Spleen (tissue), 7 donors: ENCODE measurements at regions not wholly inside any gene's neighbourhood (a gene's known extent, or its start where the extent isn't known, plus 50 kb on each side); places are given as distances from the start of the nearest gene placed in this dataset.

Source experiments
- CTCF ChIP-seq, 11 experiments: fragments of 200-600 bp in 7 of 11; fragments of 450-650 bp in 4 of 11; sonication (generic) in 4 of 11; IDR thresholded peaks in 8 of 11; conservative IDR thresholded peaks in 3 of 11; 1 replicate in 7 of 11; 2 replicates in 4 of 11; pipeline versions ENCODE4 v1.4.0 to v1.8.0; 2016 to 2021; ENCODE audit warnings: antibody characterized with exemption in 11 of 11, inconsistent platforms in 4 of 11, mild to moderate bottlenecking in 1 of 11
- POLR2A ChIP-seq, 3 donors: fragments of 450-650 bp; IDR thresholded peaks; one replicate each; pipeline ENCODE4 v1.5.1; 2017; ENCODE audit warnings: antibody characterized with exemption in 3 of 3, mild to moderate bottlenecking in 1 of 3
- donor health status: DM: no; HTN: no; CAD: no; lungs with moderate emphysema.
- donor health status: DM: no; HTN: no; CAD: no.
- donor health status: DM: no; HTN: no; CAD: no.

DNA sequence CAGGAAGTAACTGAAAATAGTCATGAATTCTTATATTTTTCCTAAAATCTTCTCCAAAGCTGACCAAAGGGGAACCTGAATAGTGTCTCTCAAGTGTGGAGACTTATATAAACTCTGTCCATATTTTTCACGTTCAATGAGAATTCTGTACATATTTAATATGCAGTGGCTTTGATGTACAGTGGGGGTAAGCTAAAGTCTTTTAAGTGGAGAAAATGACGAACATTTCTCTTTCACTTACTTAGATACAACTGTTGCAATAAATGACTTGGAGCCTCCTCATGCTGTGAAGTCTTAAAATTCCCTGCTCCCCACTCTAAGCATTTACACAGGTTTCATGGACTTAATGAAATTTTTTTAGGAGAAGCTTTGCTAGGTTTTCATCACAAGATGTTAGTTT is 1196.7 kb downstream of the EFNB2 start:
- TF ChIP-seq CTCF (IDR thresholded peaks at IDR 0.05 in 8 of 11, conservative IDR thresholded peaks at IDR 0.05 in 3 of 11) (no peak), POLR2A (IDR thresholded peaks at IDR 0.05) (no peak)
